Glutamatergic neuron (in vitro differentiated cells): ENCODE measurements at regions not wholly inside any gene's neighbourhood (a gene's known extent, or its start where the extent isn't known, plus 50 kb on each side); places are given as distances from the start of the nearest gene placed in this dataset.

Source experiments
- DNase-seq: peaks from one replicate; pipeline ENCODE4 v3.0.0; 2022
- H3K27ac Mint-ChIP-seq: one replicate; pipeline ENCODE4 v1.8.0; 2020; ENCODE audit warnings: mild to moderate bottlenecking, mixed read lengths, inconsistent platforms; ENCODE audit not compliant: unreplicated experiment
- H3K27me3 Mint-ChIP-seq: one replicate; pipeline ENCODE4 v1.8.0; 2020; ENCODE audit warnings: mild to moderate bottlenecking, moderate library complexity, mixed read lengths, inconsistent platforms; ENCODE audit not compliant: unreplicated experiment
- H3K36me3 Mint-ChIP-seq: one replicate; pipeline ENCODE4 v1.8.0; 2020; ENCODE audit warnings: mild to moderate bottlenecking, mixed read lengths, inconsistent platforms; ENCODE audit not compliant: unreplicated experiment
- H3K4me1 Mint-ChIP-seq: one replicate; pipeline ENCODE4 v1.8.0; 2020; ENCODE audit warnings: mild to moderate bottlenecking, low read depth, mixed read lengths, inconsistent platforms; ENCODE audit not compliant: unreplicated experiment
- H3K4me3 Mint-ChIP-seq: one replicate; pipeline ENCODE4 v1.8.0; 2020; ENCODE audit warnings: mild to moderate bottlenecking, mixed read lengths, inconsistent platforms; ENCODE audit not compliant: unreplicated experiment
- H3K9me3 Mint-ChIP-seq: one replicate; pipeline ENCODE4 v1.8.0; 2020; ENCODE audit warnings: mild to moderate bottlenecking, moderate library complexity, mixed read lengths, inconsistent platforms; ENCODE audit not compliant: unreplicated experiment
- TF ChIP-seq, protein P1 (sequence below): fragments of 200-600 bp; sonication (generic); IDR thresholded peaks from one replicate; pipeline ENCODE4 v1.5.0; 2021; ENCODE audit not compliant: partially characterized antibody, unreplicated experiment

DNA sequence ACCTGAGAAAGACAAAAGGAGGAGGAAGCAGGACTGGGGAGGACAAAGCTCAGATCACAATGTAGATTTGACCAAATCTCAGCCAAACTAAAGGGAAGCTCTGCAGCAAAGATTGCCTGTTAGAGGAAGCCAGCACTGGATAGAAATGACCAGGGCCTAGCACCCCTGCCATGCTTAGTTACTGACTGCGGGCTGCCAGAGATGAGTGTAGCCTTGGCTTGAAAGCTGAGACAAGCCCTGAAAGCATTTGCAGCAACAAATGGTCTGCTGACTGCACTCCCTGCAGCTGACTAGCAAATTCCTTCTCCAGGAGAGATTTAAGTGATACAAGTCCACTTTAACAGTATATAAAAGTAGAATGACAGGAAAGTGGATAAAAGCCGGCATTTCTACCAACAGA, 140.9 kb upstream of the CRIM1 start:
- H3K27ac Mint-ChIP-seq: no peak overlapping the region
- H3K4me3 Mint-ChIP-seq: no peak overlapping the region
- TF ChIP-seq, protein P1, sequence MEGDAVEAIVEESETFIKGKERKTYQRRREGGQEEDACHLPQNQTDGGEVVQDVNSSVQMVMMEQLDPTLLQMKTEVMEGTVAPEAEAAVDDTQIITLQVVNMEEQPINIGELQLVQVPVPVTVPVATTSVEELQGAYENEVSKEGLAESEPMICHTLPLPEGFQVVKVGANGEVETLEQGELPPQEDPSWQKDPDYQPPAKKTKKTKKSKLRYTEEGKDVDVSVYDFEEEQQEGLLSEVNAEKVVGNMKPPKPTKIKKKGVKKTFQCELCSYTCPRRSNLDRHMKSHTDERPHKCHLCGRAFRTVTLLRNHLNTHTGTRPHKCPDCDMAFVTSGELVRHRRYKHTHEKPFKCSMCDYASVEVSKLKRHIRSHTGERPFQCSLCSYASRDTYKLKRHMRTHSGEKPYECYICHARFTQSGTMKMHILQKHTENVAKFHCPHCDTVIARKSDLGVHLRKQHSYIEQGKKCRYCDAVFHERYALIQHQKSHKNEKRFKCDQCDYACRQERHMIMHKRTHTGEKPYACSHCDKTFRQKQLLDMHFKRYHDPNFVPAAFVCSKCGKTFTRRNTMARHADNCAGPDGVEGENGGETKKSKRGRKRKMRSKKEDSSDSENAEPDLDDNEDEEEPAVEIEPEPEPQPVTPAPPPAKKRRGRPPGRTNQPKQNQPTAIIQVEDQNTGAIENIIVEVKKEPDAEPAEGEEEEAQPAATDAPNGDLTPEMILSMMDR: no peak
- H3K9me3 Mint-ChIP-seq: peaks cover 4% of the 10 kb centered on the region
- H3K4me1 Mint-ChIP-seq: no peaks in the 10 kb centered on the region
- no peak for DNase-seq
- H3K27me3 Mint-ChIP-seq: peaks cover 2% of the 10 kb centered on the region
- no peaks in the 10 kb centered on the region for H3K36me3 Mint-ChIP-seq

DNA sequence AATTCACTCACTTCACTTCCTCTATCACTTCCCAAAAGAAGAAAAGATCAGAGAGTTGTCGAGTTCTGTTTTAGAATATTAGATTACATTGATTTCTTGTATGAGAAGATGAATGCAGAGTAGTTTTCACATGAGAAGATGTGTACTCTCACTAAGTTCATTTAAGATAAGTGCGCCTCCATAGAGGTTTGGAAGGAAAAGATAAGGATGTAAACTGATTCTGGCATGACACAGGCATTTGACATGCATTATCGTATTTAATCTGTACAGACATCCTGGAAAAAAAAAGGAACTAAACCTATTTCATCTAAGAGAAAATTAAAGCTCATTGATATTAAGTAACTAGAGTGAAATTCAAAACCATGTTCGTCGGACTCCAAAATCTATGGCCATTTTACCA, 152.2 kb upstream of the CRIM1 start:
- no peak overlapping the region for H3K4me3 Mint-ChIP-seq
- H3K36me3 Mint-ChIP-seq: peaks cover 6% of the 10 kb centered on the region
- TF ChIP-seq, protein P1: no peak
- no peak for DNase-seq
- no peak overlapping the region for H3K27ac Mint-ChIP-seq
- peaks cover 2% of the 10 kb centered on the region for H3K9me3 Mint-ChIP-seq
- no peaks in the 10 kb centered on the region for H3K4me1 Mint-ChIP-seq
- no peaks in the 10 kb centered on the region for H3K27me3 Mint-ChIP-seq

DNA sequence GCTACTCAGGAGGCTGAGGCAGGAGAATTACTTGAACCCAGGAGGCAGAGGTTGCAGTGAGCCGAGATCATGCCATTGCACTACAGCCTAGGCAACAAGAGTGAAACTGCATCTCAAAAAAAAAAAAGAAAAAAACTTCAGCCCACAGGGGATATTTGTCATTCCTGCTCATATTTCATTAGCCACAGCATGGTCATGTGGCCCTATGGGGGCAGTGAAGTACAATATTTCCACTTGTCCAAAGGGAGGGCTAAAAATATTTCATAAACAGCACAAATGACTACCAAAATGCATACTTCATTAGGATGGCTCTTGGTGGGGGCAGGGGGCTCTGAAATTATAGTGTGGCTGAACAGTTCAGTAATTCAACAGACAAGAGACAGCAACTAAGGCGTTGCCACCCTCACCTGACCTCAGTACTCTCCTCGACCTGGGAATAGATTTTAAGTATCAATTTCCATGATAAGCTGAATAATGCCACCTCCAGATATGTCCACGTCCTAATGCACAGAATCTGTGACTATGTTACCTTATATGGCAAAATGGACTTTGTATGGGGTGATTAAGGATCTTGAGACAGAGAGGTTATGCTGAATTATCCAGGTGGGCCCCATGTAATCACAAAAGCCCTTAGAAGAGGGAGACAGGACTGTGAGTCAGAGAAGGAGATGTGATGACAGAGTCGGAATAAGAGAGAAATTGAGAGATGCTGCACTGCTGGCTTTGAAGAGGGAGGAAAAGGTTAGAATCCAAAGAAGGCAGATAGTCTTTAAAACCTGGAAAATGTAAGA, 158.2 kb upstream of the CRIM1 start:
- TF ChIP-seq, protein P1: no peak
- Mint-ChIP-seq H3K36me3 (peaks cover 6% of the 10 kb centered on the region), H3K9me3 (peaks cover 2% of the 10 kb centered on the region), H3K4me3 (no peak overlapping the region), H3K27ac (no peak overlapping the region), H3K4me1 (no peaks in the 10 kb centered on the region), H3K27me3 (peaks cover 2% of the 10 kb centered on the region)
- no peak for DNase-seq

DNA sequence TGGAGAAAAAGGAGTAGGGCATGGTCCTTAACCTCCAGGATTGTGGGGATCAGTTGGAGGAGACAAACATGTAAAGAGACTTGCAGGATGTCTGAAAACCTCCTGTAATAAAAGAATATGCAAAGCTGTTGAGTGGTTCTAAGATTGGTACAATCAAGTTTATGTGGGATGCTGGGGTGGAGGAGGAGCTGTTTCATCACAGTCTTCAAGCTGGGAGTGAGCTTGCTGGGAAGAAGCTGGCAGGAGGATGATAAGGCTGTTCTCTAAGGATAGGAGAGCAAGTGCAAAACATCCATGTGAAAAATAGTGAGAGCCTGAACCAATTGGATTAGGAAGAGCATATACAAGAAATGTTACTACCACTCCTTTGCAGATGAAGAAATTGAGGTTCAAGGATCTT, 161.9 kb upstream of the CRIM1 start:
- H3K36me3 Mint-ChIP-seq: no peaks in the 10 kb centered on the region
- no peak overlapping the region for H3K4me3 Mint-ChIP-seq
- no peaks in the 10 kb centered on the region for H3K9me3 Mint-ChIP-seq
- H3K27me3 Mint-ChIP-seq: peaks cover 2% of the 10 kb centered on the region
- no peak overlapping the region for H3K27ac Mint-ChIP-seq
- no peaks in the 10 kb centered on the region for H3K4me1 Mint-ChIP-seq
- DNase-seq: no peak
- TF ChIP-seq, protein P1: no peak

DNA sequence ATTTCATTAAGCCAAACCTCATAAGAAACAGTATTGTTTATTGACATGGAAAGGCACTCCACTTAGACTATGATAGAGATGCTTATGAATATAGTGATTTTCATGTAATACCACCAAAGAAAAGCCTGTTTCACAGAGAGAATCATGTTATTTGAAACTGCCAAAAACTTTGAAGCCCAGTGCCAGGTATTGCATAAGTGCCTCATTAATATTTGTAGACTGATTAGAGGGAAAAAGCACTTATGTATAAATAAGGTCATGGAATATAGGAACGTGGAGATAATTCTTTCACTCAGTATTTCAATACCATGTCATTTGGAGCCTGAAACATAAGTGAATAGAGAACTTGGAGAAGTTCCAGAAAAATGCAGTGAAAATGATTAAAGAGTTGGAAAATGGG, 162.6 kb upstream of the CRIM1 start:
- no peaks in the 10 kb centered on the region for H3K36me3 Mint-ChIP-seq
- peaks cover 2% of the 10 kb centered on the region for H3K27me3 Mint-ChIP-seq
- TF ChIP-seq, protein P1: no peak

More for the DNA sequence above, 162.6 kb upstream of the CRIM1 start:
- no peaks in the 10 kb centered on the region for H3K9me3 Mint-ChIP-seq
- H3K4me3 Mint-ChIP-seq: no peak overlapping the region
- no peaks in the 10 kb centered on the region for H3K4me1 Mint-ChIP-seq
- DNase-seq: no peak
- H3K27ac Mint-ChIP-seq: no peak overlapping the region
